HepG2 (cell line): ENCODE measurements at regions not wholly inside any gene's neighbourhood (a gene's known extent, or its start where the extent isn't known, plus 50 kb on each side); places are given as distances from the start of the nearest gene placed in this dataset.
A peak's percentile ranks its signal among the peaks of the same experiment; 100 is the strongest.

ENCODE experiments used
- AKAP8 ChIP-seq: sonication (generic); formaldehyde crosslinking; IDR thresholded peaks from 2 replicates; pipeline ENCODE4 v1.5.1; 2020; ENCODE audit warnings: mild to moderate bottlenecking, missing genetic modification reagents
- CHCHD3 ChIP-seq: sonication (generic); formaldehyde crosslinking; IDR thresholded peaks from 2 replicates; pipeline ENCODE4 v1.8.0; 2022; ENCODE audit warnings: mild to moderate bottlenecking, missing genetic modification reagents, moderate library complexity
- CREBL2 ChIP-seq: sonication (generic); formaldehyde crosslinking; IDR thresholded peaks from 2 replicates; pipeline ENCODE4 v1.8.1; 2023; ENCODE audit warnings: missing genetic modification reagents, mild to moderate bottlenecking, borderline replicate concordance
- EED ChIP-seq: sonication (generic); formaldehyde crosslinking; IDR thresholded peaks from 2 replicates; pipeline ENCODE4 v1.5.0; 2020; ENCODE audit warnings: mild to moderate bottlenecking, missing genetic modification reagents
- ERF ChIP-seq: IDR thresholded peaks from 2 replicates; pipeline ENCODE4 v1.6.1; 2018; ENCODE audit warnings: missing biosample characterization, missing genetic modification reagents
- EZH2 ChIP-seq: conservative IDR thresholded peaks from 2 replicates; pipeline ENCODE4 v1.6.1; 2012; ENCODE audit warnings: mild to moderate bottlenecking, low read depth, low read length, moderate library complexity
- GATAD1 ChIP-seq: IDR thresholded peaks from 2 replicates; pipeline ENCODE4 v1.6.1; 2016; ENCODE audit warnings: missing genetic modification reagents, missing compliant biosample characterization
- HOXD1 ChIP-seq: sonication (generic); formaldehyde crosslinking; IDR thresholded peaks from 2 replicates; pipeline ENCODE4 v1.5.0; 2020; ENCODE audit warnings: missing genetic modification reagents
- IRF9 ChIP-seq: sonication (generic); formaldehyde crosslinking; IDR thresholded peaks from 2 replicates; pipeline ENCODE4 v1.8.0; 2022; ENCODE audit warnings: missing genetic modification reagents, mild to moderate bottlenecking, borderline replicate concordance
- KDM4B ChIP-seq: sonication (generic); formaldehyde crosslinking; IDR thresholded peaks from 2 replicates; pipeline ENCODE4 v1.4.0; 2020; ENCODE audit warnings: missing genetic modification reagents
- MED1 ChIP-seq: sonication (generic); formaldehyde crosslinking; IDR thresholded peaks from 2 replicates; pipeline ENCODE4 v1.4.0; 2020; ENCODE audit warnings: missing genetic modification reagents
- NKX3-1 ChIP-seq: sonication (generic); formaldehyde crosslinking; IDR thresholded peaks from 2 replicates; pipeline ENCODE4 v1.5.0; 2020; ENCODE audit warnings: missing genetic modification reagents
- NR2F2 ChIP-seq: IDR thresholded peaks from 2 replicates; pipeline ENCODE4 v1.6.1; 2012; ENCODE audit warnings: low read depth, inconsistent platforms, borderline replicate concordance
- ONECUT2 ChIP-seq: sonication (generic); formaldehyde crosslinking; IDR thresholded peaks from 2 replicates; pipeline ENCODE4 v1.4.0; 2020; ENCODE audit warnings: missing genetic modification reagents
- PAWR ChIP-seq: sonication (generic); formaldehyde crosslinking; IDR thresholded peaks from 2 replicates; pipeline ENCODE4 v1.4.0; 2020; ENCODE audit warnings: missing genetic modification reagents, mild to moderate bottlenecking, borderline replicate concordance
- PAX8 ChIP-seq: sonication (generic); formaldehyde crosslinking; IDR thresholded peaks from 2 replicates; pipeline ENCODE4 v1.8.0; 2022; ENCODE audit warnings: mild to moderate bottlenecking, missing genetic modification reagents, borderline replicate concordance
- RNF219 ChIP-seq: sonication (generic); formaldehyde crosslinking; IDR thresholded peaks from 2 replicates; pipeline ENCODE4 v1.5.0; 2020; ENCODE audit warnings: mild to moderate bottlenecking, missing genetic modification reagents
- SMARCE1 ChIP-seq: fragments of 450-650 bp; IDR thresholded peaks from 2 replicates; pipeline ENCODE4 v1.6.1; 2017; ENCODE audit warnings: borderline replicate concordance
- SRSF1 ChIP-seq: fragments of 200-400 bp; formaldehyde crosslinking; optimal IDR thresholded peaks from 2 replicates; pipeline ENCODE3; 2017; ENCODE audit warnings: mild to moderate bottlenecking, low read depth, low read length, moderate library complexity
- ZFX ChIP-seq: sonication (generic); formaldehyde crosslinking; IDR thresholded peaks from 2 replicates; pipeline ENCODE4 v1.4.0; 2020; ENCODE audit warnings: mild to moderate bottlenecking, low read depth, missing genetic modification reagents, moderate library complexity
- ZNF17 ChIP-seq: sonication (generic); formaldehyde crosslinking; IDR thresholded peaks from 2 replicates; pipeline ENCODE4 v1.5.0; 2020; ENCODE audit warnings: mild to moderate bottlenecking, missing genetic modification reagents
- ZNF335 ChIP-seq: sonication (generic); formaldehyde crosslinking; IDR thresholded peaks from 2 replicates; pipeline ENCODE4 v1.4.0; 2020; ENCODE audit warnings: missing genetic modification reagents
- ZNF512 ChIP-seq: sonication (generic); formaldehyde crosslinking; IDR thresholded peaks from 2 replicates; pipeline ENCODE4 v1.4.0; 2020; ENCODE audit warnings: mild to moderate bottlenecking, missing genetic modification reagents
- ZNF589 ChIP-seq: sonication (generic); formaldehyde crosslinking; conservative IDR thresholded peaks from 2 replicates; pipeline ENCODE4 v1.8.0; 2022; ENCODE audit warnings: mild to moderate bottlenecking, moderate library complexity, missing genetic modification reagents
- ZNF709 ChIP-seq: sonication (generic); formaldehyde crosslinking; IDR thresholded peaks from 2 replicates; pipeline ENCODE4 v1.5.0; 2020; ENCODE audit warnings: mild to moderate bottlenecking, missing genetic modification reagents
- ZNF749 ChIP-seq: sonication (generic); formaldehyde crosslinking; IDR thresholded peaks from 2 replicates; pipeline ENCODE4 v1.8.0; 2022; ENCODE audit warnings: mild to moderate bottlenecking, missing genetic modification reagents, moderate library complexity, borderline replicate concordance
- ZNF761 ChIP-seq: sonication (generic); formaldehyde crosslinking; conservative IDR thresholded peaks from 2 replicates; pipeline ENCODE4 v1.4.0; 2020; ENCODE audit warnings: mild to moderate bottlenecking, missing genetic modification reagents

GRCh38 chr7:130899638-130900401 is 165.8 kb upstream of the KLF14 start (continued):
- TF ChIP-seq RNF219 (CRISPR knock-in tag) (no peak), GATAD1 (CRISPR knock-in tag) (peak; percentile 64), ZNF749 (CRISPR knock-in tag) (no peak; the same call in 1 of the 2 replicates), EED (CRISPR knock-in tag) (no peak), SMARCE1 (no peak), MED1 (CRISPR knock-in tag) (peak; percentile 99), PAX8 (CRISPR knock-in tag) (no peak), CHCHD3 (CRISPR knock-in tag) (no peak), ZNF17 (CRISPR knock-in tag) (no peak), AKAP8 (CRISPR knock-in tag) (peak; percentile 56; the same call in 1 of the 2 replicates), ONECUT2 (CRISPR knock-in tag) (peak; percentile 59; the same call in 1 of the 2 replicates), CREBL2 (CRISPR knock-in tag) (no peak), SRSF1 (no peak), PAWR (no peak), ZNF512 (no peak), ZNF589 (no peak), ZNF335 (peak; percentile 33; the same call in 1 of the 2 replicates), IRF9 (CRISPR knock-in tag) (peak; percentile 82; the same call in 1 of the 2 replicates), NR2F2 (peak; percentile 79; the same call in 1 of the 2 replicates), KDM4B (CRISPR knock-in tag) (peak; percentile 57; the same call in 1 of the 2 replicates), NKX3-1 (CRISPR knock-in tag) (peak; percentile 89), ZNF709 (CRISPR knock-in tag) (no peak), ERF (CRISPR knock-in tag) (peak; percentile 88), ZNF761 (CRISPR knock-in tag) (no peak), EZH2 (no peak), HOXD1 (peak; percentile 65), ZFX (CRISPR knock-in tag) (peak; percentile 59)
